HuH-7 (cell line): ENCODE measurements at regions not wholly inside any gene's neighbourhood (a gene's known extent, or its start where the extent isn't known, plus 50 kb on each side); places are given as distances from the start of the nearest gene placed in this dataset.

Source experiments
- DNase-seq: peaks from one replicate; pipeline ENCODE4 v3.0.0; 2011; ENCODE audit warnings: low spot score

- DNase-seq, result no peak
Observed at GRCh38 chr7:8937204-8937603, 503.8 kb downstream of the NXPH1 start.

GRCh38 chr7:8938044-8938805 lies 504.8 kb downstream of the NXPH1 start:
- DNase-seq, result no peak

GRCh38 chr7:8939446-8939845 lies 506.0 kb downstream of the NXPH1 start:
- DNase-seq, result no peak

GRCh38 chr7:8963722-8964121 lies 530.3 kb downstream of the NXPH1 start:
- no peak for DNase-seq

- no peak for DNase-seq
Observed at GRCh38 chr7:8965177-8965576, 531.8 kb downstream of the NXPH1 start.

- peak; percentile 19 for DNase-seq
Observed at GRCh38 chr7:8973601-8974000, 540.2 kb downstream of the NXPH1 start.

- DNase-seq, result no peak
Observed at GRCh38 chr7:8975681-8976080, 542.3 kb downstream of the NXPH1 start.

GRCh38 chr7:8982338-8982992 lies 549.1 kb downstream of the NXPH1 start:
- DNase-seq, result no peak

GRCh38 chr7:8985255-8985654 lies 551.8 kb downstream of the NXPH1 start:
- no peak for DNase-seq

GRCh38 chr7:8988267-8988666 lies 554.9 kb downstream of the NXPH1 start:
- no peak for DNase-seq

- DNase-seq, result no peak
Observed at GRCh38 chr7:8991159-8991558, 557.8 kb downstream of the NXPH1 start.

GRCh38 chr7:8998762-8999161 lies 565.4 kb downstream of the NXPH1 start:
- no peak for DNase-seq

GRCh38 chr7:9013940-9014339 lies 580.5 kb downstream of the NXPH1 start:
- no peak for DNase-seq

GRCh38 chr7:9017286-9017685 lies 583.9 kb downstream of the NXPH1 start:
- DNase-seq, result no peak

- DNase-seq, result no peak
Observed at GRCh38 chr7:9022456-9022855, 589.0 kb downstream of the NXPH1 start.

- DNase-seq, result no peak
Observed at GRCh38 chr7:9023675-9024294, 590.4 kb downstream of the NXPH1 start.

- no peak for DNase-seq
Observed at GRCh38 chr7:9026121-9026520, 592.7 kb downstream of the NXPH1 start.

GRCh38 chr7:9028012-9028411 lies 594.6 kb downstream of the NXPH1 start:
- DNase-seq, result no peak

- no peak for DNase-seq
Observed at GRCh38 chr7:9029681-9030530, 596.5 kb downstream of the NXPH1 start.

- DNase-seq, result no peak
Observed at GRCh38 chr7:9030976-9031375, 597.6 kb downstream of the NXPH1 start.

GRCh38 chr7:9031386-9031785 lies 598.0 kb downstream of the NXPH1 start:
- DNase-seq, result no peak

- no peak for DNase-seq
Observed at GRCh38 chr7:9036080-9036479, 602.7 kb downstream of the NXPH1 start.
